ENCODE measurements at regions not wholly inside any gene's neighbourhood (a gene's known extent, or its start where the extent isn't known, plus 50 kb on each side); places are given as distances from the start of the nearest gene placed in this dataset.

DNA sequence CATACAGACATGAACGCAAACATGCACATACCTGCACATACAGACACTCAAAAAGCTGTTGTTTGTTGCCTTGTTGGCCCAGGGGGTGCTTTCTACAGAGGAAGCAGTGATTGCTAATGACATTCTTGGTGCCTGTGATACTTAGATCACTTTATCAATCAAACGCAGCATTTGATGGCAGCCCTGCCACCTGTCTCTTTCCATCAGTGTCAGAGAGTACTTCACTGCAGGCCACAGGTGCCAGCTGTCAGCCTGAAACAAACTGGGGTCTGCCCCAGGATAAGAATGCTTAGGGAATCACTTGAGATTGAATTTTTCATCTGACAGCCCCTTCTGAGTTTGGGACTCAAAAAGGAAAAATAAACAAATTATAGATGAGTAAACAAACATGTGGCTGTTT is 388.9 kb upstream of the SGCD start:
- no peak overlapping the region for H3K4me3 ChIP-seq (ENCODE audit: low read depth, low read length)
- DNase-seq (ENCODE audit: low read depth), result no peak
- TF ChIP-seq, protein P1, sequence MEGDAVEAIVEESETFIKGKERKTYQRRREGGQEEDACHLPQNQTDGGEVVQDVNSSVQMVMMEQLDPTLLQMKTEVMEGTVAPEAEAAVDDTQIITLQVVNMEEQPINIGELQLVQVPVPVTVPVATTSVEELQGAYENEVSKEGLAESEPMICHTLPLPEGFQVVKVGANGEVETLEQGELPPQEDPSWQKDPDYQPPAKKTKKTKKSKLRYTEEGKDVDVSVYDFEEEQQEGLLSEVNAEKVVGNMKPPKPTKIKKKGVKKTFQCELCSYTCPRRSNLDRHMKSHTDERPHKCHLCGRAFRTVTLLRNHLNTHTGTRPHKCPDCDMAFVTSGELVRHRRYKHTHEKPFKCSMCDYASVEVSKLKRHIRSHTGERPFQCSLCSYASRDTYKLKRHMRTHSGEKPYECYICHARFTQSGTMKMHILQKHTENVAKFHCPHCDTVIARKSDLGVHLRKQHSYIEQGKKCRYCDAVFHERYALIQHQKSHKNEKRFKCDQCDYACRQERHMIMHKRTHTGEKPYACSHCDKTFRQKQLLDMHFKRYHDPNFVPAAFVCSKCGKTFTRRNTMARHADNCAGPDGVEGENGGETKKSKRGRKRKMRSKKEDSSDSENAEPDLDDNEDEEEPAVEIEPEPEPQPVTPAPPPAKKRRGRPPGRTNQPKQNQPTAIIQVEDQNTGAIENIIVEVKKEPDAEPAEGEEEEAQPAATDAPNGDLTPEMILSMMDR (conservative IDR thresholded peaks at IDR 0.05; ENCODE audit: low read depth, low read length), result no peak

DNA sequence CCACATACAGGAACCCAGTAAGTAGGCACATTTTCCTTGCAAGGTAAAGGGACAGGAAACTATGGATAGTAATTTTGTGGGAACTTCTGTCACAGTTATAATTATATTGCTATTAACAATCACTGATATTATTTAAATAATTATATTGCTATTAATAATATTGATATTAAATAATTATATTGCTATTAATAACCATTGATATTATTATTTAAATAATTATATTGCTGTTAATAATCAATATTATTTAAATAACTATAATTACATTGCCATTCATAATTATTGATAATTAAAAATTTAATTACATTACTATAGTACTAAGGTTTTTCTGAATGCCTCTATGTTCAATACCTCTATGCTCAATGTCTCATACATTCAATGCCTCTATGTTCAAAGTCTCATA is 385.6 kb upstream of the SGCD start:
- TF ChIP-seq, protein P1 (conservative IDR thresholded peaks at IDR 0.05; ENCODE audit: low read depth, low read length), result no peak
- no peak overlapping the region for H3K4me3 ChIP-seq (ENCODE audit: low read depth, low read length)

DNA sequence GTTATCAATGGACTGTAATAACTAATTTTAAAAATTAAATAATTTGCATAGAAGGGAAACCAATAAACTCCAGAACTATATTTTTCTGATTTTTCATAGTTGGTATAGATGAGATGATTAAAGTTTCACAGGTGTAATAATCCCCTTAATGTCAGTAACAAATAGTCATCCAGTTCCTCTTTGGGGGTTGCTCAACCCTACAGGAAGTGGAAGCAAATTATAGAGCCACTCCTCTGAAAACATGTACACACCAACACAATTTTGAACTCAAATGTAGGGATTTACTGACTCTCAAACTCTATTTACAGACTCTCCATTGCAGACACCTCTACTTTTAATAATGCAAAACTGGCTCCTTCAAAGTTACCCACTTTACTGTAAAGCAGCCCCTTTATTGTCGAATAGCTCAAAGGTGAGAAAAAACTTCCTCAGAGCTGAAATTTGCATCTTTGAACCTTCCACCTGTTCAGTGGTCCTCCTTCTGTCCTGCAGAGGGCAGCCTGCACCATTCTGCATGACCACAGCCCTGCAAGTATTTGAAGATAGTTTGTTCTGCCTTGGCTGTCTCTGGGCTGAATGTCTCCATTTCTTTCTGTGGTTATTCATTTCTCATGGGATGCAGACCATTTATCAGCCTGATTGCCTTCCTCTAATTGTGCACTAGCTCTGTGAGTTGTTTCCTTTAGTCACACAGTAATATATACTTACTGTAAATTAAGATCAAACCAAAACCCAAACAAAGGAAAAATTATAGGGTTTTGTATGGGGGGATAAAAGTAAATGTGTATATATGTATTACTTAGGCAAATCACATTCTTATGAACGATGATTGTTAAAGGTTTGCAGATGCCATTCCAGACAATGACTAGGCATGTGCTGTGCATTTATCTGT is 383.2 kb upstream of the SGCD start:
- DNase-seq (ENCODE audit: low read depth), result no peak
- TF ChIP-seq, protein P1 (conservative IDR thresholded peaks at IDR 0.05; ENCODE audit: low read depth, low read length), result peak; percentile 97
- no peak overlapping the region for H3K4me3 ChIP-seq (ENCODE audit: low read depth, low read length)

More for the DNA sequence above, 385.6 kb upstream of the SGCD start:
- no peak for DNase-seq (ENCODE audit: low read depth)

DNA sequence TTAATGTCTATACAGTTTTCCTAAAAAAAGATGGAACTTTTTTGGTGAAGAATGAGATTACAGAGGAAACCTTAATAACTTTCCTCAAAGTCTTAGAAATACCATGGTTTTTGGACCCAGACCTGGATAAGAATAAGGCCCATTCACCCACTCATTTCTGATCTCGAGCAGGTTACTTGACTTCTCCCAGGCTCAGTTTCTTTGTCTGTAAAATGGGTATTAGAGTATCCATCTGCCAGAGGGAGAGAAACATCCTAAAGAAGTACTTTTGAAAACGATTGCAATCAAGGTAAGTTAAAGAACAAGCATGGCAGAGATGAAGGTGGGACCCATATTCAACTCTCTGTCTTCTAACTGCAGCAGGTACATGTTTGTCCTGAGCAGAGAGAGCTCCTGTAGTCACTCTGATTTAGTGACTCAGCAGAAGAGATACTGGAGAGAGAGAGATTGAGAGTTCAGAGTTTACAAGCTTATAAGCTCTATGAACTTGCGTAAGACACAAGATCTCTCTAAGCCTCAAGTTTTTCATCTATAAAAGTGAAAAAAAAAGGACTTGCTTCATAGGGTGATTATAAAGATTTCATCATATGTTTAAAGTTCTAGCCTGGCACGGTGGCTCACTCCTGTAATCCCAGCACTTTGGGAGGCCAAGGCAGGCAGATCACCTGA is 379.4 kb upstream of the SGCD start:
- no peak overlapping the region for H3K4me3 ChIP-seq (ENCODE audit: low read depth, low read length)
- TF ChIP-seq, protein P1 (conservative IDR thresholded peaks at IDR 0.05; ENCODE audit: low read depth, low read length), result no peak
- no peak for DNase-seq (ENCODE audit: low read depth)

DNA sequence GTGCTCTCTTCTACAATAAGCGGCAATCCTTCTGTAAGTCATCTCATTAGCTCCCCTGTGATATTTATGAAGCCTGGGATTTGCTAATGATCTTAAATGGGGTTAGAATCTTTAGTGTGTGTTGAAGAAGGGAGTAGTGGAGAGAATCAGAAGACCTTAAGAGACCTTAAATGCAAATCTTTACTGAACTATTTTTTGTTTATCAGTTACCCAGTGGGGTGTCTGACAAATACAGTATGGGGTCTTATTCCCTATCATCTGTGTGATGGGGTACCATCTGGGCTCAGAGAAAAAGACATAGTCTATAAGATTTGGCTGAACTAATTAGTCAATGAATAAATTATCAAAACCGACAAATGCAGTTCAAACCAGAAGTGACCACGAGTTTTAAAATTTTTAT is 378.4 kb upstream of the SGCD start:
- H3K4me3 ChIP-seq (ENCODE audit: low read depth, low read length), result no peak overlapping the region
- no peak for DNase-seq (ENCODE audit: low read depth)
- TF ChIP-seq, protein P1 (conservative IDR thresholded peaks at IDR 0.05; ENCODE audit: low read depth, low read length), result no peak

DNA sequence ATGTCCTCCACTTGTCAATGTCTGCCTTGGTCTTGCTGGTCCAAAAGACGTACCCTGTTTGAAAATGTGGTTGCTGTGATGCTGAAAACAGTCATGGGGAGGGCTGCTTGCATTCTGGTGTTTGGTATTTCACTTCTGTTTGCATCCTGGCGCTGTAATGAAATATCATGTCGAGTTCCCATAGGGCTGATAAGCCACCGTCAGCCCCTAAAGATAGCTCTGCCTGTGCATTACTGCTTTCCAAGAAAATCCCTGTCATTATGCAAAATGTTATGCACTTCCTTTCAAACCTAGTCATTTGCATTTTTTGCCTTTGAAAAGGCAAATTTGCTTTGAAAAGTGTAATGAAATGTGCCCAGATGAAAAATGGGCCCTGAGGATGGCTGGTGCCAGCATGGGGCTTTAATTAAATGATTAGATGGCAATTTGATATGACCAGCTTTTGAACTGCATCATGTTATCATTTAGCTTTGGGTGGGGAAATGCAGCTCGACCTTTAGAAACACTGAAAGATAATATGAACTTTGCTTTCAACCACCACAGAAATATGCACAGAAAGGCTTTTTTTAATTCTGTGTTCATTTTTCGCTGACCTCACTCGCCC is 374.4 kb upstream of the SGCD start:
- DNase-seq (ENCODE audit: low read depth), result no peak
- no peak overlapping the region for H3K4me3 ChIP-seq (ENCODE audit: low read depth, low read length)
- TF ChIP-seq, protein P1 (conservative IDR thresholded peaks at IDR 0.05; ENCODE audit: low read depth, low read length), result no peak
